Uterus (tissue), 3 donors: ENCODE measurements at regions not wholly inside any gene's neighbourhood (a gene's known extent, or its start where the extent isn't known, plus 50 kb on each side); places are given as distances from the start of the nearest gene placed in this dataset.

Source experiments
- DNase-seq, 2 donors: peaks; one replicate each; pipeline ENCODE4 v3.0.0-alpha.2; 2019 to 2020
- H3K27ac ChIP-seq, 2 donors: fragments of 200-600 bp; sonication (generic); 1 replicate in 1 of 2; 2 replicates in 1 of 2; pipeline ENCODE4 v1.5.1; 2016 to 2018
- H3K27me3 ChIP-seq, 2 donors: fragments of 200-600 bp; sonication (generic); one replicate each; pipeline ENCODE4 v1.5.1; 2018 to 2019; ENCODE audit warnings: control low read depth in 1 of 2
- H3K36me3 ChIP-seq, 2 donors: fragments of 200-600 bp; sonication (generic); one replicate each; pipeline ENCODE4 v1.5.1; 2019; ENCODE audit warnings: control low read depth in 1 of 2
- H3K4me1 ChIP-seq, 2 donors: fragments of 200-600 bp; sonication (generic); one replicate each; pipeline ENCODE4 v1.5.1; 2018 to 2019; ENCODE audit warnings: control low read depth in 1 of 2
- H3K4me3 ChIP-seq, 2 donors: fragments of 200-600 bp; sonication (generic); 1 replicate in 1 of 2; 2 replicates in 1 of 2; pipeline ENCODE4 v1.5.1; 2018 to 2019; ENCODE audit warnings: mild to moderate bottlenecking in 1 of 2
- H3K9me3 ChIP-seq, 2 donors: fragments of 200-600 bp; sonication (generic); one replicate each; pipeline ENCODE4 v1.5.1; 2019; ENCODE audit warnings: control low read depth in 1 of 2
- POLR2A ChIP-seq, 2 donors: fragments of 450-650 bp; IDR thresholded peaks; one replicate each; pipeline ENCODE4 v1.6.1; 2016; ENCODE audit warnings: antibody characterized with exemption in 2 of 2, mild to moderate bottlenecking in 1 of 2, moderate library complexity in 1 of 2
- intact Hi-C: fragments of 100-400 bp; cut with DNase I; formaldehyde crosslinking; loops from one replicate; pipeline ENCODE4 v1.15.1; 2023; ENCODE audit warnings: low total_unique reads
- TF ChIP-seq, protein P1 (sequence below), 4 experiments: fragments of 200-600 bp in 2 of 4; fragments of 450-650 bp in 2 of 4; sonication (generic) in 2 of 4; IDR thresholded peaks; one replicate each; pipeline ENCODE4 v1.5.1; 2016 to 2019; ENCODE audit warnings: antibody characterized with exemption in 4 of 4, mild to moderate bottlenecking in 2 of 4, moderate library complexity in 1 of 4
- donor health status: DM: yes; HTN: yes; CAD: no.

DNA sequence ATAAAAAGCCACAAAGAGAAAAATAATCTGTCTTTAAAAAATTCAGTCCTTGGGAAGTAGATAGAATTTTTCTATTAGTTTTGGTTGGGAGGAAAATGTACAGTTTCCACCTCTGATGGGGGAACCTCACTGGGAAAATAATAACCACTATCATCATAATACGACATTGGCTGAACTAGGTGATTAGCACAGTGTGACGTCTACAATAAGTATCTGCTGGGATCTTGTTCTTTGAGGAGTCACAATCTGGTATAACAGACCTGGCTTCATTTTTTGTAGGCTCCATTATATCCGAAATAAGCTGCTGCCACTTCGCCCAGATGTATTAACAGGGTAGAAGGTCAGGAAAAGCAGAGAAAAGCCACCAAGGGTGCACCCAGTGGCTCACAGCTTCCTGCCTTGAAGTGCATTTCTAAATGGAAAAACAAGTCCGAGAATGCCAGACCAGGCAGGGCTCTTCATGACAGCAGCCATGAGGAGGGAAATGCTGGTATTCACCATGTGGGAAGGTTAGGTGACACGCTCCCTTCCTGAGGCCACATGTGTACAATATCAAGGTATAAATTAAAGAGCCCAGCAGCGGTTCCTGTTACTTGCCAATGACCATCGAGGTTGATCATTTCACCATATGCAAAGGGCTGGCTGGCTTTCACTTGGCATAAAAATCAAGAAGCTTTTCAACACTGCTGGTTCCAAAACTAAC is 152.8 kb downstream of the PRELID2 start:
- H3K9me3 ChIP-seq: no peaks in the 10 kb centered on the region
- no peaks in the 10 kb centered on the region for H3K36me3 ChIP-seq
- H3K27ac ChIP-seq: no peak overlapping the region
- DNase-seq: no peak
- no peaks in the 10 kb centered on the region for H3K4me1 ChIP-seq
- no peaks in the 10 kb centered on the region for H3K27me3 ChIP-seq
- intact Hi-C loops: no loop called here
- no peak overlapping the region for H3K4me3 ChIP-seq
- TF ChIP-seq POLR2A (IDR thresholded peaks at IDR 0.05): no peak
- TF ChIP-seq, protein P1, sequence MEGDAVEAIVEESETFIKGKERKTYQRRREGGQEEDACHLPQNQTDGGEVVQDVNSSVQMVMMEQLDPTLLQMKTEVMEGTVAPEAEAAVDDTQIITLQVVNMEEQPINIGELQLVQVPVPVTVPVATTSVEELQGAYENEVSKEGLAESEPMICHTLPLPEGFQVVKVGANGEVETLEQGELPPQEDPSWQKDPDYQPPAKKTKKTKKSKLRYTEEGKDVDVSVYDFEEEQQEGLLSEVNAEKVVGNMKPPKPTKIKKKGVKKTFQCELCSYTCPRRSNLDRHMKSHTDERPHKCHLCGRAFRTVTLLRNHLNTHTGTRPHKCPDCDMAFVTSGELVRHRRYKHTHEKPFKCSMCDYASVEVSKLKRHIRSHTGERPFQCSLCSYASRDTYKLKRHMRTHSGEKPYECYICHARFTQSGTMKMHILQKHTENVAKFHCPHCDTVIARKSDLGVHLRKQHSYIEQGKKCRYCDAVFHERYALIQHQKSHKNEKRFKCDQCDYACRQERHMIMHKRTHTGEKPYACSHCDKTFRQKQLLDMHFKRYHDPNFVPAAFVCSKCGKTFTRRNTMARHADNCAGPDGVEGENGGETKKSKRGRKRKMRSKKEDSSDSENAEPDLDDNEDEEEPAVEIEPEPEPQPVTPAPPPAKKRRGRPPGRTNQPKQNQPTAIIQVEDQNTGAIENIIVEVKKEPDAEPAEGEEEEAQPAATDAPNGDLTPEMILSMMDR (IDR thresholded peaks at IDR 0.05): no peak

- H3K9me3 ChIP-seq: no peaks in the 10 kb centered on the region
- no peaks in the 10 kb centered on the region for H3K4me1 ChIP-seq
- no peak for TF ChIP-seq POLR2A (IDR thresholded peaks at IDR 0.05)
- TF ChIP-seq, protein P1 (IDR thresholded peaks at IDR 0.05): peak; percentile 15 to 35 (median 26)
- no peaks in the 10 kb centered on the region for H3K36me3 ChIP-seq
- no peaks in the 10 kb centered on the region for H3K27me3 ChIP-seq
- peak in 1 of 2 donors; percentile 17 for DNase-seq
- H3K4me3 ChIP-seq: no peak overlapping the region
- intact Hi-C loops: no loop called here
- no peak overlapping the region for H3K27ac ChIP-seq
These were observed 153.5 kb downstream of the PRELID2 start for GRCh38 chr5:145681686-145682085.

DNA sequence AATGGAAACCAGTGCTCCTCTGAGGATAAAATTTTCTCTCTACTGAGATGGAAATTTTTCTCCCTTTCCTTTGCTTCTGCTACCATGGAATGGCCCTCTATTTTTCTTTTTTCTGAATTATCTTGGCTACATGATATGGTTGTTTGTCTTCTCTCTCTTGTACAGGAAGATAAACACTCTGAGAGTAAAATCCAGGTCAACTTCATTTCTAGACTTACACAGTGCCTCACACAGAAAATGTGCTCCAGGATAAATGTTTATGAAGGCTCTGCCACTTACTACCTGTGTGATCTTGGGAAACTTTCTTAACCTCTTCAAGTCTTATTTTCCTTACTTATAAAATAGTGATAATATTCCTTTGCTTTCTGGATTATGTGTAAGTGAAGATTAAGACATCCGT is 153.9 kb downstream of the PRELID2 start:
- intact Hi-C loops: no loop called here
- Histone ChIP-seq H3K4me1 (no peaks in the 10 kb centered on the region), H3K27me3 (no peaks in the 10 kb centered on the region), H3K9me3 (no peaks in the 10 kb centered on the region), H3K4me3 (no peak overlapping the region), H3K27ac (peak overlapping the region in 1 of 2 donors; percentile 46), H3K36me3 (no peaks in the 10 kb centered on the region)
- no peak for DNase-seq
- TF ChIP-seq, protein P1 (IDR thresholded peaks at IDR 0.05): no peak
- no peak for TF ChIP-seq POLR2A (IDR thresholded peaks at IDR 0.05)

DNA sequence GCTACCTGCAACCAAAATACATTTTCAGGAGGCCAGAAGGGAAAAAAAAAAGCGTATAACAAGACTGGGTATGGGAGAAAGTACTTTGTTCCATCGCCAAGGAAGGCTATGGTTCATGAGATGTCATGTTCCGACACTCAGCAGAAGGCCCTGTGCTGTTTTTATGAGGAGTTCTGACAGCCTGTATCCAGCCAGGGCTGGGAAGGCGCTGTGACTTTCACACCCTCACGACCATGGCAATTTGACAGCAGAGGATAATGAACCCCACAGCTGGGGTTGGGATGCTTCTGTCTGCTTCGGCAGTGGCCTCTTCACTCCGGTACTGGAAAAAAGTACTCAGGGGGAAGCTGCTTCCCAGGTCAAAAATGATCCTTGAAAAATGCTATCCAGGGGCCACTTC is 154.4 kb downstream of the PRELID2 start:
- Histone ChIP-seq H3K27ac (peak overlapping the region in 1 of 2 donors; percentile 46), H3K4me1 (no peaks in the 10 kb centered on the region), H3K4me3 (no peak overlapping the region), H3K27me3 (no peaks in the 10 kb centered on the region), H3K9me3 (no peaks in the 10 kb centered on the region), H3K36me3 (no peaks in the 10 kb centered on the region)
- intact Hi-C loops: no loop called here
- TF ChIP-seq, protein P1 (IDR thresholded peaks at IDR 0.05): no peak
- TF ChIP-seq POLR2A (IDR thresholded peaks at IDR 0.05): no peak
- peak in 1 of 2 donors; percentile 28 for DNase-seq

- H3K4me1 ChIP-seq: no peaks in the 10 kb centered on the region
- DNase-seq: no peak
- no peak overlapping the region for H3K27ac ChIP-seq
- no peaks in the 10 kb centered on the region for H3K27me3 ChIP-seq
- no peaks in the 10 kb centered on the region for H3K9me3 ChIP-seq
- no peaks in the 10 kb centered on the region for H3K36me3 ChIP-seq
- intact Hi-C loops: no loop called here
- no peak for TF ChIP-seq POLR2A (IDR thresholded peaks at IDR 0.05)
- TF ChIP-seq, protein P1 (IDR thresholded peaks at IDR 0.05): no peak
- H3K4me3 ChIP-seq: no peak overlapping the region
These were observed 155.0 kb downstream of the PRELID2 start for GRCh38 chr5:145680169-145680568.
